ENCODE measurements at regions not wholly inside any gene's neighbourhood (a gene's known extent, or its start where the extent isn't known, plus 50 kb on each side); places are given as distances from the start of the nearest gene placed in this dataset.

DNA sequence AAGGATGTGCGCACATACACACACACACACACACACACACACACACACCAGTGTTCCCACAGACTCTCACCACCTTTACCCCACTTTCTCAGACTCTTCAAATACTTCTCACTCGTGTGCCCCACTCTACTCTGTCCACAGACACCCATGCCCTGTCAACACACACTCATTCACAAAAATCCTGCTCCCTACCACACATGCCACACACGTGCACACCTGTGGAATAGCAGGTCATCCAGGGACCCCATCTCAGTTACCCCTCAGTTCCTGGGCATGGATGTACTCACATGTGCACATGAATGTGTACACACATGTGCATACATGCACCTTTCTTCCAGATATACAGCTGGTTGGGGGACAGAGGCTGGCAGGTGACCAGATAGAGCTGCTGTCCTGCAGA is 142.9 kb downstream of the EMX2 start:
- Histone ChIP-seq H3K79me2 (no peaks in the 10 kb centered on the region), H3K4me1 (no peaks in the 10 kb centered on the region), H3K27ac (no peak overlapping the region), H3K9me3 (ENCODE audit: control insufficient read depth, low read length) (no peaks in the 10 kb centered on the region), H3K4me2 (ENCODE audit: low read length) (no peak overlapping the region), H3K4me3 (ENCODE audit: low read depth, low read length) (no peak overlapping the region), H3K27me3 (ENCODE audit: control insufficient read depth, insufficient read depth, low read length) (no peaks in the 10 kb centered on the region), H2AFZ (no peak overlapping the region), H3K36me3 (ENCODE audit: control insufficient read depth, insufficient read depth, low read length) (no peaks in the 10 kb centered on the region), H3K9ac (no peak overlapping the region)
- no peak for TF ChIP-seq CTCF (IDR thresholded peaks at IDR 0.05)

GRCh38 chr10:117686606-117687005 is 144.1 kb downstream of the EMX2 start:
- no peak overlapping the region for H3K4me2 ChIP-seq (ENCODE audit: low read length)
- H3K79me2 ChIP-seq: no peaks in the 10 kb centered on the region
- no peaks in the 10 kb centered on the region for H3K27me3 ChIP-seq (ENCODE audit: control insufficient read depth, insufficient read depth, low read length)
- no peak overlapping the region for H2AFZ ChIP-seq
- H3K27ac ChIP-seq: no peak overlapping the region
- H3K4me3 ChIP-seq (ENCODE audit: low read depth, low read length): no peak overlapping the region
- H3K36me3 ChIP-seq (ENCODE audit: control insufficient read depth, insufficient read depth, low read length): no peaks in the 10 kb centered on the region
- no peak overlapping the region for H3K9ac ChIP-seq
- no peak for TF ChIP-seq CTCF (IDR thresholded peaks at IDR 0.05)
- no peaks in the 10 kb centered on the region for H3K9me3 ChIP-seq (ENCODE audit: control insufficient read depth, low read length)
- no peaks in the 10 kb centered on the region for H3K4me1 ChIP-seq

DNA sequence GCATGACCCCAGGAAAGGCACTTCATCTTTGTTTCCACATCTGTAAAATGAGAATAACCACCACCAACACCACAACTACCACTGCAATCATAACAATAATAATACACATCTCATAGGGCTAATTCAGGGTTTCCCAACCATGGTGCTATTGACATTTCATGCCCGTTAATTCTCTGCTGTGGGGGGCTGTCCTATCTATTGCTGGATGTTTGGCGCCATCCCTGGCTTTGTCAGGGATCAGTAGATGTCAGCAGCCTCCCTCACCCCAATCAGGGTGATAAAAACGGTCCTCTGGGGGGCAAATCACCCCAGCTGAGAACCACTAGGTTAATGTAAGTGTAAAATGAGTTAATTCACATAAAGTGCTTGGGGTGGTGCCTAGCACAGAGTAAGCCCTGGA is 145.8 kb downstream of the EMX2 start:
- no peak overlapping the region for H3K27ac ChIP-seq
- H3K9me3 ChIP-seq (ENCODE audit: control insufficient read depth, low read length): no peaks in the 10 kb centered on the region
- no peaks in the 10 kb centered on the region for H3K27me3 ChIP-seq (ENCODE audit: control insufficient read depth, insufficient read depth, low read length)
- no peak for TF ChIP-seq CTCF (IDR thresholded peaks at IDR 0.05)
- H3K4me1 ChIP-seq: no peaks in the 10 kb centered on the region
- H3K4me3 ChIP-seq (ENCODE audit: low read depth, low read length): no peak overlapping the region
- H2AFZ ChIP-seq: no peak overlapping the region
- no peaks in the 10 kb centered on the region for H3K36me3 ChIP-seq (ENCODE audit: control insufficient read depth, insufficient read depth, low read length)
- no peak overlapping the region for H3K4me2 ChIP-seq (ENCODE audit: low read length)
- no peak overlapping the region for H3K9ac ChIP-seq
- H3K79me2 ChIP-seq: no peaks in the 10 kb centered on the region

- no peak for TF ChIP-seq CTCF (IDR thresholded peaks at IDR 0.05)
- H3K27ac ChIP-seq: no peak overlapping the region
- no peaks in the 10 kb centered on the region for H3K36me3 ChIP-seq (ENCODE audit: control insufficient read depth, insufficient read depth, low read length)
- H3K79me2 ChIP-seq: no peaks in the 10 kb centered on the region
- H3K9me3 ChIP-seq (ENCODE audit: control insufficient read depth, low read length): no peaks in the 10 kb centered on the region
- no peak overlapping the region for H3K9ac ChIP-seq
- no peaks in the 10 kb centered on the region for H3K27me3 ChIP-seq (ENCODE audit: control insufficient read depth, insufficient read depth, low read length)
- H3K4me2 ChIP-seq (ENCODE audit: low read length): no peak overlapping the region
- no peak overlapping the region for H2AFZ ChIP-seq
- H3K4me1 ChIP-seq: no peaks in the 10 kb centered on the region
- no peak overlapping the region for H3K4me3 ChIP-seq (ENCODE audit: low read depth, low read length)
Measured at GRCh38 chr10:117689566-117689965, 147.0 kb downstream of the EMX2 start.

DNA sequence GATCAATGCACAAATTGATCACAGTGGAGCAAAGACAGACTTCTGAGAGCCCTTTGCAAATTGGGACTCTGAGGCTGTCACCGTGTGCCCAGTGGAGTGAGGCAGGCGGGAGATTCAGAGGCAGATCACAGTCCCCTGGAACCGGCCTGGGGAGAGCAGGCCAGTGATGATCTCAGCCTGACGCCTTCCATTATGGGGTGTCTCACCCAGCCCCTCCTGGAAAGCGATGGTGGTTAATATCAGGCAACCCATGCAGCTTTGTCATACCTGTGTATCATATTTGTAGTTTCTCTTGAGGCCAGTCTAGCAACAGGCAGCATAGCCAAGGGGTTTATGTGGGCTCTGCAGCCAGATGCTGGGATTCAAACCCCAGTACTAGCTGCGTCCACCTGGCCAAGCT is 147.8 kb downstream of the EMX2 start:
- H3K9me3 ChIP-seq (ENCODE audit: control insufficient read depth, low read length): no peaks in the 10 kb centered on the region
- H3K79me2 ChIP-seq: no peaks in the 10 kb centered on the region
- H3K4me2 ChIP-seq (ENCODE audit: low read length): no peak overlapping the region
- no peak overlapping the region for H3K9ac ChIP-seq
- no peak overlapping the region for H3K4me3 ChIP-seq (ENCODE audit: low read depth, low read length)
- no peaks in the 10 kb centered on the region for H3K36me3 ChIP-seq (ENCODE audit: control insufficient read depth, insufficient read depth, low read length)
- no peaks in the 10 kb centered on the region for H3K4me1 ChIP-seq
- H2AFZ ChIP-seq: no peak overlapping the region
- H3K27me3 ChIP-seq (ENCODE audit: control insufficient read depth, insufficient read depth, low read length): no peaks in the 10 kb centered on the region
- TF ChIP-seq CTCF (IDR thresholded peaks at IDR 0.05): no peak
- H3K27ac ChIP-seq: no peak overlapping the region

All from parathyroid adenoma (tissue), 2 donors.